ENCODE measurements at regions not wholly inside any gene's neighbourhood (a gene's known extent, or its start where the extent isn't known, plus 50 kb on each side); places are given as distances from the start of the nearest gene placed in this dataset.

DNA sequence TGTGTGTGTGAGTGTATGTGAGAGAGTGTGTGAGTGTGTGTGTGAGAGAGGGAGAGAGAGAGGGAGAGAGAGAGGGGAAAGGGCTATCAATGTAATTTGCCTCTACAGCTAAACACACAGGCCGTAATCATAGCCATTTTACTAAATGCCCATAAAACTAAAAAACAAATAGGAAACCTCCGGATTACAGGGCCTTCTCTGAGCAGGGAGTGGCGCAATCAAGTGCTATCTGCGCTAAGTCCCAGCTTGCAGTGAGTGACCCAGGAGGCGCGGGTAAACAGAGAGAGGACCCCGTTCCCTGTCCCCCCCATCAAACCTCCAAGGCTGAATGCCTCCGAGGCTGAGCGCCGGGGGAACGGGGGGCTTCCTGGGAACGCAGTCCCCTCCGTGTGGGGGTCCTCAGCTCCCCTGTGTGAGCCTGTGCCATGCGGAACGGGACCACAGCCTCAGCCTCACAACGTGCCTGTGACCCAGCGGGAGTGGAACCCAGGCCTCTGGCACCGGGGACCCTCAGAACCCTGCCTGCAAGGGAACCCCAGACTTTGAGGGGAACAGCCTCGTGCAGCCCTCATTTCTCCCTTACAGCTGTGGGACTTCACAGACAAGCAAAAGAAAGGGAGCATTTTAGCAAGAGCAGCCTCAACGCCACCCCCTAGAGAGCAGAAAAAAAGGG, 54.7 kb upstream of the ID2 start:
- no peaks in the 10 kb centered on the region for H3K27me3 ChIP-seq (ENCODE audit: insufficient read depth, low read depth, low read length)
- H3K79me2 ChIP-seq (replicated peaks; ENCODE audit: insufficient read depth, low read length): no peaks in the 10 kb centered on the region
- H3K9ac ChIP-seq (ENCODE audit: low read length): no peak overlapping the region
- TF ChIP-seq, protein P1, sequence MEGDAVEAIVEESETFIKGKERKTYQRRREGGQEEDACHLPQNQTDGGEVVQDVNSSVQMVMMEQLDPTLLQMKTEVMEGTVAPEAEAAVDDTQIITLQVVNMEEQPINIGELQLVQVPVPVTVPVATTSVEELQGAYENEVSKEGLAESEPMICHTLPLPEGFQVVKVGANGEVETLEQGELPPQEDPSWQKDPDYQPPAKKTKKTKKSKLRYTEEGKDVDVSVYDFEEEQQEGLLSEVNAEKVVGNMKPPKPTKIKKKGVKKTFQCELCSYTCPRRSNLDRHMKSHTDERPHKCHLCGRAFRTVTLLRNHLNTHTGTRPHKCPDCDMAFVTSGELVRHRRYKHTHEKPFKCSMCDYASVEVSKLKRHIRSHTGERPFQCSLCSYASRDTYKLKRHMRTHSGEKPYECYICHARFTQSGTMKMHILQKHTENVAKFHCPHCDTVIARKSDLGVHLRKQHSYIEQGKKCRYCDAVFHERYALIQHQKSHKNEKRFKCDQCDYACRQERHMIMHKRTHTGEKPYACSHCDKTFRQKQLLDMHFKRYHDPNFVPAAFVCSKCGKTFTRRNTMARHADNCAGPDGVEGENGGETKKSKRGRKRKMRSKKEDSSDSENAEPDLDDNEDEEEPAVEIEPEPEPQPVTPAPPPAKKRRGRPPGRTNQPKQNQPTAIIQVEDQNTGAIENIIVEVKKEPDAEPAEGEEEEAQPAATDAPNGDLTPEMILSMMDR (IDR thresholded peaks at IDR 0.05; ENCODE audit: poor library complexity, severe bottlenecking): no peak
- no peak for TF ChIP-seq TAF1 (IDR thresholded peaks at IDR 0.05; ENCODE audit: low read depth)
- no peak for TF ChIP-seq MXI1 (conservative IDR thresholded peaks at IDR 0.05; ENCODE audit: poor library complexity, severe bottlenecking)
- TF ChIP-seq, protein P2, sequence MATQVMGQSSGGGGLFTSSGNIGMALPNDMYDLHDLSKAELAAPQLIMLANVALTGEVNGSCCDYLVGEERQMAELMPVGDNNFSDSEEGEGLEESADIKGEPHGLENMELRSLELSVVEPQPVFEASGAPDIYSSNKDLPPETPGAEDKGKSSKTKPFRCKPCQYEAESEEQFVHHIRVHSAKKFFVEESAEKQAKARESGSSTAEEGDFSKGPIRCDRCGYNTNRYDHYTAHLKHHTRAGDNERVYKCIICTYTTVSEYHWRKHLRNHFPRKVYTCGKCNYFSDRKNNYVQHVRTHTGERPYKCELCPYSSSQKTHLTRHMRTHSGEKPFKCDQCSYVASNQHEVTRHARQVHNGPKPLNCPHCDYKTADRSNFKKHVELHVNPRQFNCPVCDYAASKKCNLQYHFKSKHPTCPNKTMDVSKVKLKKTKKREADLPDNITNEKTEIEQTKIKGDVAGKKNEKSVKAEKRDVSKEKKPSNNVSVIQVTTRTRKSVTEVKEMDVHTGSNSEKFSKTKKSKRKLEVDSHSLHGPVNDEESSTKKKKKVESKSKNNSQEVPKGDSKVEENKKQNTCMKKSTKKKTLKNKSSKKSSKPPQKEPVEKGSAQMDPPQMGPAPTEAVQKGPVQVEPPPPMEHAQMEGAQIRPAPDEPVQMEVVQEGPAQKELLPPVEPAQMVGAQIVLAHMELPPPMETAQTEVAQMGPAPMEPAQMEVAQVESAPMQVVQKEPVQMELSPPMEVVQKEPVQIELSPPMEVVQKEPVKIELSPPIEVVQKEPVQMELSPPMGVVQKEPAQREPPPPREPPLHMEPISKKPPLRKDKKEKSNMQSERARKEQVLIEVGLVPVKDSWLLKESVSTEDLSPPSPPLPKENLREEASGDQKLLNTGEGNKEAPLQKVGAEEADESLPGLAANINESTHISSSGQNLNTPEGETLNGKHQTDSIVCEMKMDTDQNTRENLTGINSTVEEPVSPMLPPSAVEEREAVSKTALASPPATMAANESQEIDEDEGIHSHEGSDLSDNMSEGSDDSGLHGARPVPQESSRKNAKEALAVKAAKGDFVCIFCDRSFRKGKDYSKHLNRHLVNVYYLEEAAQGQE (IDR thresholded peaks at IDR 0.05; ENCODE audit: borderline replicate concordance): no peak
- no peak for TF ChIP-seq POLR2AphosphoS5 (IDR thresholded peaks at IDR 0.05)
- no peak for TF ChIP-seq EZH2 (IDR thresholded peaks at IDR 0.05; ENCODE audit: borderline replicate concordance, insufficient read depth, low read length, poor library complexity, severe bottlenecking)
- TF ChIP-seq EP300 (conservative IDR thresholded peaks at IDR 0.05; ENCODE audit: poor library complexity, severe bottlenecking): no peak
- TF ChIP-seq RAD21 (conservative IDR thresholded peaks at IDR 0.05): no peak
- no peak for TF ChIP-seq SMC3 (conservative IDR thresholded peaks at IDR 0.05; ENCODE audit: poor library complexity)
- no peaks in the 10 kb centered on the region for H3K36me3 ChIP-seq (ENCODE audit: insufficient read depth, low read length)
- H4K20me1 ChIP-seq (ENCODE audit: insufficient read depth): no peaks in the 10 kb centered on the region
- no peaks in the 10 kb centered on the region for H3K9me3 ChIP-seq (ENCODE audit: low read length)
- no peak overlapping the region for H2AFZ ChIP-seq (ENCODE audit: low read depth, low read length)
- H3F3A ChIP-seq (ENCODE audit: insufficient read depth, low read length, poor library complexity, severe bottlenecking): no peaks in the 10 kb centered on the region
- no peaks in the 10 kb centered on the region for H3K9me2 ChIP-seq (ENCODE audit: insufficient read depth, low read length)
- H3K4me2 ChIP-seq (ENCODE audit: low read length): no peak overlapping the region
- no peak overlapping the region for H3K27ac ChIP-seq (ENCODE audit: low read length)
- H3K4me3 ChIP-seq (ENCODE audit: low read length): no peak overlapping the region

DNA sequence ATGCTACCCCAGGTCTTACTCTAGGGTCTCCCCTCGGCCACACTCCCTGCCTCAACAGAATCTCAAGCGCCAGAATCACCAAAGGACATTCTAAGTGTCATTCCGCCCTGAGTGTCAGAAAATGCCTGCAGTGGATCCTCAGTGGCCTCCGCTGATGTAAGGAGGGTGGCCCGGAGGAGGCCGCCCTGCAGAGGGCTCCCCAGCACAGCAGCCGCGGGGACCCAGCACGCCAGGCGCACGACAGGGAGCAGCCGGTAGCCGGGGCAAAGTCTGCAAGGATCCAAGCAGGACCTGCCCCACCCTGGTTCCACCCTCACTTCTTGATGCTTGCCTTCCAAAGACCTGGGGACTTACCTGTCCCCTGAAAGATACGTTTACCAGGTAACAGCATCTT, 54.2 kb upstream of the ID2 start:
- H3F3A ChIP-seq (ENCODE audit: insufficient read depth, low read length, poor library complexity, severe bottlenecking): no peaks in the 10 kb centered on the region

More for the DNA sequence above, 54.2 kb upstream of the ID2 start:
- Histone ChIP-seq H2AFZ (ENCODE audit: low read depth, low read length) (no peak overlapping the region), H3K9me2 (ENCODE audit: insufficient read depth, low read length) (no peaks in the 10 kb centered on the region), H3K4me3 (ENCODE audit: low read length) (no peak overlapping the region), H3K79me2 (replicated peaks; ENCODE audit: insufficient read depth, low read length) (no peaks in the 10 kb centered on the region), H3K9me3 (ENCODE audit: low read length) (no peaks in the 10 kb centered on the region), H4K20me1 (ENCODE audit: insufficient read depth) (no peaks in the 10 kb centered on the region), H3K27me3 (ENCODE audit: insufficient read depth, low read depth, low read length) (no peaks in the 10 kb centered on the region), H3K4me2 (ENCODE audit: low read length) (no peak overlapping the region), H3K36me3 (ENCODE audit: insufficient read depth, low read length) (no peaks in the 10 kb centered on the region), H3K9ac (ENCODE audit: low read length) (no peak overlapping the region), H3K27ac (ENCODE audit: low read length) (no peak overlapping the region)
- TF ChIP-seq EP300 (conservative IDR thresholded peaks at IDR 0.05; ENCODE audit: poor library complexity, severe bottlenecking): no peak
- TF ChIP-seq, protein P2 (IDR thresholded peaks at IDR 0.05; ENCODE audit: borderline replicate concordance): no peak
- no peak for TF ChIP-seq TAF1 (IDR thresholded peaks at IDR 0.05; ENCODE audit: low read depth)

Measured in neural cell (in vitro differentiated cells).